Neuronal stem cell (in vitro differentiated cells): ENCODE measurements at regions not wholly inside any gene's neighbourhood (a gene's known extent, or its start where the extent isn't known, plus 50 kb on each side); places are given as distances from the start of the nearest gene placed in this dataset.

Experiments
- DNase-seq: peaks from one replicate; pipeline ENCODE4 v3.0.0-alpha.2; 2013; ENCODE audit warnings: low spot score
- H2AFZ ChIP-seq: one replicate; pipeline ENCODE4 v1.6.1; 2013; ENCODE audit warnings: mild to moderate bottlenecking, low read length, inconsistent platforms
- H2AK5ac ChIP-seq: 2 replicates; pipeline ENCODE4 v1.6.1; 2013; ENCODE audit warnings: low read depth, mild to moderate bottlenecking, inconsistent platforms, low read length, moderate library complexity, mixed read lengths
- H2BK120ac ChIP-seq: 2 replicates; pipeline ENCODE4 v1.6.1; 2013; ENCODE audit warnings: low read depth, mild to moderate bottlenecking, inconsistent platforms, low read length, moderate library complexity, mixed read lengths
- H2BK12ac ChIP-seq: one replicate; pipeline ENCODE4 v1.6.1; 2013; ENCODE audit warnings: low read length, inconsistent platforms
- H2BK15ac ChIP-seq: 2 replicates; pipeline ENCODE4 v1.6.1; 2013; ENCODE audit warnings: mild to moderate bottlenecking, low read length, inconsistent platforms, mixed read lengths
- H2BK5ac ChIP-seq: one replicate; pipeline ENCODE4 v1.6.1; 2013; ENCODE audit warnings: inconsistent platforms, mild to moderate bottlenecking, low read length, moderate library complexity
- H3K14ac ChIP-seq: one replicate; pipeline ENCODE4 v1.6.1; 2013; ENCODE audit warnings: low read length, inconsistent platforms
- H3K18ac ChIP-seq: 2 replicates; pipeline ENCODE4 v1.6.1; 2013; ENCODE audit warnings: low read length, inconsistent platforms
- H3K23ac ChIP-seq: 2 replicates; pipeline ENCODE4 v1.6.1; 2013; ENCODE audit warnings: low read depth, mild to moderate bottlenecking, mixed read lengths, low read length, inconsistent platforms; ENCODE audit not compliant: poor library complexity
- H3K27ac ChIP-seq: replicated peaks from 3 replicates; pipeline ENCODE4 v1.5.1; 2013; ENCODE audit warnings: low read length, inconsistent platforms
- H3K27me3 ChIP-seq, 3 experiments: 2 replicates each; pipeline ENCODE4 v1.6.1; 2013; ENCODE audit warnings: low read length in 3 of 3, mild to moderate bottlenecking in 2 of 3, inconsistent platforms in 1 of 3, low read depth in 1 of 3, mixed read lengths in 1 of 3, moderate library complexity in 1 of 3; ENCODE audit not compliant: control insufficient read depth in 3 of 3, insufficient read depth in 3 of 3
- H3K36me3 ChIP-seq, 2 donors: replicated peaks in 1 of 2; 2 replicates each; pipeline ENCODE4 v1.6.1; 2013; ENCODE audit warnings: low read length in 2 of 2; ENCODE audit not compliant: control insufficient read depth in 2 of 2, insufficient read depth in 2 of 2
- H3K4ac ChIP-seq: 2 replicates; pipeline ENCODE4 v1.6.1; 2013; ENCODE audit warnings: inconsistent platforms, mild to moderate bottlenecking, low read length, moderate library complexity
- H3K4me1 ChIP-seq, 2 donors: 1 replicate in 1 of 2; 2 replicates in 1 of 2; pipeline ENCODE4 v1.6.1; 2013; ENCODE audit warnings: low read length in 2 of 2, low read depth in 1 of 2; ENCODE audit not compliant: control insufficient read depth in 2 of 2, insufficient read depth in 1 of 2
- H3K4me2 ChIP-seq: one replicate; pipeline ENCODE4 v1.6.1; 2013; ENCODE audit warnings: mild to moderate bottlenecking, low read length, inconsistent platforms; ENCODE audit not compliant: insufficient read depth, poor library complexity, severe bottlenecking
- H3K4me3 ChIP-seq, 2 donors: 2 replicates each; pipeline ENCODE4 v1.5.1; 2013; ENCODE audit warnings: low read length in 2 of 2, mild to moderate bottlenecking in 2 of 2, inconsistent platforms in 1 of 2, moderate library complexity in 1 of 2
- H3K79me1 ChIP-seq: one replicate; pipeline ENCODE4 v1.6.1; 2013; ENCODE audit warnings: low read depth, mild to moderate bottlenecking, inconsistent platforms, low read length, moderate library complexity
- H3K9ac ChIP-seq: one replicate; pipeline ENCODE4 v1.6.1; 2013; ENCODE audit warnings: mild to moderate bottlenecking, low read depth, low read length, inconsistent platforms; ENCODE audit not compliant: poor library complexity
- H3K9me3 ChIP-seq, 2 donors: replicated peaks in 1 of 2; 2 replicates each; pipeline versions ENCODE3 to v1.6.1; 2013; ENCODE audit warnings: low read length in 2 of 2, mild to moderate bottlenecking in 2 of 2, inconsistent platforms in 1 of 2, low read depth in 1 of 2, mixed read lengths in 1 of 2, moderate library complexity in 1 of 2; ENCODE audit not compliant: control insufficient read depth in 2 of 2, insufficient read depth in 1 of 2
- H4K8ac ChIP-seq: one replicate; pipeline ENCODE4 v1.6.1; 2013; ENCODE audit warnings: low read depth, mild to moderate bottlenecking, inconsistent platforms, low read length, moderate library complexity
- H4K91ac ChIP-seq: one replicate; pipeline ENCODE4 v1.6.1; 2013; ENCODE audit warnings: low read length, low read depth, mild to moderate bottlenecking, inconsistent platforms; ENCODE audit not compliant: poor library complexity
- WGBS, 2 donors: extraction: QIAGEN DNeasy Blood & Tissue Kit; methylation state at CpG; one replicate each; pipeline ENCODE4 v1.1.7; 2013; ENCODE audit warnings: missing lambda C conversion rate in 2 of 2, mixed read lengths in 1 of 2; ENCODE audit not compliant: insufficient read length in 2 of 2, insufficient replicate concordance in 1 of 2; ENCODE audit errors: extremely low coverage in 2 of 2; 5-methylcytosine and 5-hydroxymethylcytosine counted together

DNA sequence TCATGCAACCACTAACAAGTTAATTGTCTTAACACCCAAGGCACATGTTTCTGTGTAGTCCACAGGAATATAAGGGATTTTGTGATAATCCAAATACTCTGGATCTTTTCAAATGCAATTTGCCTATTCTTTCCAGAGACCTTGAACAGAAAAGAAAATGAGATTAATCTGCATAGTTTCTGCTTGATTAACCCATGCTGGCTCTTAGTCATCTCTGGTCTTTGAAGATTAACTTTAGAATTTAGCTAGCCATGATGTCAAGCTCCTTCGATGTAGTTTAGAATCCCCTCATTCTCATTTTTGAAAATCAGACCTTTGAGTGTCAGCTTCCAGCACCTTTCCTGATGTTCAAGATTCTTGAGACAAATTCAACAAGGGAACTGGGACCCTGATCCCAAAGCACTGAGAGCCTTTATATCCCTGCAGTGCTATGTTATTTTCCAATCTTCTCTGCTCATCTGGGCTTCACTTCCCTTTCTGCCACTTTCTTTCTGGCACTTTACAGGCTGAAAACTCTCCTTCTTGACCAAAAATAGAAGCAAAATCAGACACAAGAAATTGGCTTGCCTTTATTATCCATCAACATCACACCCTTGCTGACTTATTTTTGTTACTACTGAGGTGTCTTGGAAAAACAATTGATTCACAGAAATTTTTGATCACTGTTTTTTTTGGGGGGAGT lies 155.5 kb downstream of the PALM2AKAP2 start:
- Histone ChIP-seq H3K14ac (no peak overlapping the region), H3K9ac (no peak overlapping the region), H3K4me2 (no peak overlapping the region), H2AK5ac (no peak overlapping the region), H3K23ac (no peak overlapping the region), H3K4me3 (no peak overlapping the region), H3K4me1 (peaks cover 7 to 11% of the 10 kb centered on the region in 2 donors), H4K91ac (no peak overlapping the region), H3K27me3 (no peaks in the 10 kb centered on the region), H2BK12ac (no peak overlapping the region), H3K9me3 (peaks cover 0 to 5% of the 10 kb centered on the region in 2 donors), H4K8ac (no peak overlapping the region), H3K18ac (no peak overlapping the region), H2BK120ac (no peak overlapping the region), H3K4ac (no peak overlapping the region), H2AFZ (no peak overlapping the region), H3K36me3 (no peaks in the 10 kb centered on the region), H2BK15ac (no peak overlapping the region), H3K79me1 (no peaks in the 10 kb centered on the region), H3K27ac (no peak overlapping the region), H2BK5ac (no peak overlapping the region)
- no peak for DNase-seq
- no CpG with 5 or more reads among the region's 1 CpG for WGBS, 2 donors

DNA sequence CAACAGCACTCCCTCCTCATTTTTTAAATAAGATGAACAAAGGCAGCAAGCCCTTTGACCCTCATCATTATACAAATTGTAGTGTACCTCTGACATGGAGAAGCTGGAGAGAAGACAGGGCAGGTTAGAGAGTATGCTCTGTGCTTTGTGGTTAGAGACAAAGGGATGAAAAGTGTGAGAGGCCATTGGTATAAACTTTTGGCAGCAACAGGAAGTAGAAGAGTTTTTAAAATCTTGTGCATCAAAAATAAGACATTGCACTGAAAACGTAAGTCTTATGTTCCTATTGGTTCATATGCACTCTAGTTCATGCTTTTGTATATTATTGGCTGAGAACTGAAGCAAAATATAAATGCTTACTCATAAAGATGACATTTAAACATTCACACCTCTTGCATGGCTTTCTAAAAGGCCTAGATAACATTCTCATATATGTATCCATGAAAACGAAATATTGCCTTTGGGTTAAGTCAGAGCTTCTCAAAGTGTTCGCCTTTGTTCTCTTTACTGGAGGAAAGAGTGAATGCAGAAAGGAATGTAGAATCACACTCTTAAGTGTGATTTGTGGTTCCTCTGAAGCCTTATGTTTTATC lies 158.0 kb downstream of the PALM2AKAP2 start:
- H3K9me3 ChIP-seq = peaks cover 0 to 5% of the 10 kb centered on the region in 2 donors
- no peaks in the 10 kb centered on the region for H3K79me1 ChIP-seq
- no peak overlapping the region for H3K4ac ChIP-seq
- WGBS, 2 donors = no CpG with 5 or more reads among the region's 3 CpGs
- DNase-seq = no peak
- H2BK120ac ChIP-seq = no peak overlapping the region
- H3K4me2 ChIP-seq = no peak overlapping the region
- H3K23ac ChIP-seq = no peak overlapping the region
- no peak overlapping the region for H2BK15ac ChIP-seq
- H3K36me3 ChIP-seq = no peaks in the 10 kb centered on the region
- H3K27me3 ChIP-seq = no peaks in the 10 kb centered on the region
- no peak overlapping the region for H2BK5ac ChIP-seq
- H3K27ac ChIP-seq = no peak overlapping the region
- no peak overlapping the region for H3K4me3 ChIP-seq
- no peak overlapping the region for H2AK5ac ChIP-seq
- H4K91ac ChIP-seq = no peak overlapping the region
- no peak overlapping the region for H2BK12ac ChIP-seq
- no peak overlapping the region for H3K18ac ChIP-seq
- H4K8ac ChIP-seq = no peak overlapping the region
- no peak overlapping the region for H3K14ac ChIP-seq
- H2AFZ ChIP-seq = no peak overlapping the region
- H3K9ac ChIP-seq = no peak overlapping the region
- peaks cover 5 to 7% of the 10 kb centered on the region in 2 donors for H3K4me1 ChIP-seq

DNA sequence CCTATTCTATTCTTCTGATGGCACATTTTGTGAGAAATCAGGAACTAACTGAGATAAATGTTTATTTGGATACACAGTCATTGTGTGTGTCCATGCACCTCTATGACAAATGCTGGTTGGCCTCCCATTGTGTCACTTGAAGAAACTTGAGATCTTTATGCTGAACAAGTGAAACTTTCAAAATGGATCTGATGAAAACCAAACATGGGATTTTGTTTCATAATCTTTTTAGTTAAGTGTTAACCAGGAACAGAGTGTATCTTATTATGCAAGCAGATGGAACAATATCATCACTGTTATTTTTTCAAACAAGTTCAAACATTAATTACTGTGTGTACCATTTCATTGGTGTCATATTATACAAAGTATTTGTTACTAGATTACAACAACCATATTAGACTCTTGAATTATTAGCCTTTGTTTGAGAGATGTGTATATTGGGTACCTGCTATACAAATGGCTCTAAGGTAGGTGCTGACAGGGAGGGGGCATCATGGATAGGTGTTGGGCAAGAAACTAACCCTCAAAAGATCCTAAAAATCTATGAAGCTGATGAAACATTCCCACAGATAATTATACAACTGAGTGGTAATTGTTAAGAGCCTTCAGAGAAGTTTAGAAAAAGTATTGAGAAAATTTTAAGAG lies 159.8 kb downstream of the PALM2AKAP2 start:
- no peak overlapping the region for H3K4me2 ChIP-seq
- no peak overlapping the region for H3K27ac ChIP-seq
- H2BK12ac ChIP-seq = no peak overlapping the region
- no peak overlapping the region for H2BK120ac ChIP-seq
- no peaks in the 10 kb centered on the region for H3K79me1 ChIP-seq
- no peak overlapping the region for H3K18ac ChIP-seq
- no peak overlapping the region for H3K9ac ChIP-seq
- peaks cover 5 to 7% of the 10 kb centered on the region in 2 donors for H3K4me1 ChIP-seq
- no peak for DNase-seq
- H2BK15ac ChIP-seq = no peak overlapping the region
- no peak overlapping the region for H3K23ac ChIP-seq
- no peaks in the 10 kb centered on the region for H3K27me3 ChIP-seq
- H4K91ac ChIP-seq = no peak overlapping the region
- no peak overlapping the region for H2AFZ ChIP-seq
- no peak overlapping the region for H3K4me3 ChIP-seq
- no peak overlapping the region for H2BK5ac ChIP-seq
- no peaks in the 10 kb centered on the region for H3K36me3 ChIP-seq
- H3K4ac ChIP-seq = no peak overlapping the region
- no peak overlapping the region for H3K14ac ChIP-seq
- H2AK5ac ChIP-seq = no peak overlapping the region
- H3K9me3 ChIP-seq = peaks cover 0 to 5% of the 10 kb centered on the region in 2 donors
- H4K8ac ChIP-seq = no peak overlapping the region

GRCh38 chr9:109940561-109940960 lies 160.6 kb downstream of the PALM2AKAP2 start:
- WGBS, 2 donors = no CpG with 5 or more reads among the region's 3 CpGs

More at GRCh38 chr9:109940561-109940960, 160.6 kb downstream of the PALM2AKAP2 start:
- Histone ChIP-seq H3K4ac (no peak overlapping the region), H3K18ac (no peak overlapping the region), H3K36me3 (no peaks in the 10 kb centered on the region), H2BK120ac (no peak overlapping the region), H4K8ac (no peak overlapping the region), H3K4me3 (no peak overlapping the region), H3K9ac (no peak overlapping the region), H2BK5ac (no peak overlapping the region), H3K79me1 (no peaks in the 10 kb centered on the region), H3K4me2 (no peak overlapping the region), H4K91ac (no peak overlapping the region), H2BK12ac (no peak overlapping the region), H3K14ac (no peak overlapping the region), H2BK15ac (no peak overlapping the region), H2AK5ac (no peak overlapping the region), H3K27me3 (no peaks in the 10 kb centered on the region), H2AFZ (no peak overlapping the region), H3K4me1 (peaks cover 4 to 7% of the 10 kb centered on the region in 2 donors), H3K23ac (no peak overlapping the region), H3K27ac (no peak overlapping the region), H3K9me3 (peaks cover 0 to 5% of the 10 kb centered on the region in 2 donors)
- DNase-seq = no peak
